Osteoblast (primary cell): ENCODE measurements at regions not wholly inside any gene's neighbourhood (a gene's known extent, or its start where the extent isn't known, plus 50 kb on each side); places are given as distances from the start of the nearest gene placed in this dataset.
A peak's percentile ranks its signal among the peaks of the same experiment; 100 is the strongest.

Experiments
- DNase-seq: peaks from one replicate; pipeline ENCODE4 v3.0.0; 2011; ENCODE audit warnings: low spot score, mixed read lengths; ENCODE audit not compliant: insufficient read length; ENCODE audit errors: missing footprints
- H2AFZ ChIP-seq: 2 replicates; pipeline ENCODE4 v1.6.0; 2011; ENCODE audit warnings: mild to moderate bottlenecking, low read length
- H3K27ac ChIP-seq: 2 replicates; pipeline ENCODE4 v1.5.1; 2011; ENCODE audit warnings: mild to moderate bottlenecking, low read depth, low read length, moderate library complexity
- H3K27me3 ChIP-seq: 2 replicates; pipeline ENCODE4 v1.6.0; 2012; ENCODE audit warnings: mild to moderate bottlenecking, control low read depth, inconsistent platforms, low read length, moderate library complexity; ENCODE audit not compliant: insufficient read depth
- H3K36me3 ChIP-seq: 2 replicates; pipeline ENCODE4 v1.5.1; 2011; ENCODE audit warnings: mild to moderate bottlenecking, low read length, control low read depth, moderate library complexity; ENCODE audit not compliant: insufficient read depth
- H3K4me1 ChIP-seq: 2 replicates; pipeline ENCODE4 v1.5.1; 2011; ENCODE audit warnings: mild to moderate bottlenecking, low read length, control low read depth, moderate library complexity; ENCODE audit not compliant: insufficient read depth
- H3K4me2 ChIP-seq: 2 replicates; pipeline ENCODE4 v1.6.0; 2011; ENCODE audit warnings: mild to moderate bottlenecking, low read length; ENCODE audit not compliant: insufficient read depth
- H3K4me3 ChIP-seq: fragments of 200-600 bp; sonication (generic); 3 replicates; pipeline ENCODE4 v1.5.1; 2012; ENCODE audit warnings: mild to moderate bottlenecking, low read length, inconsistent platforms; ENCODE audit not compliant: insufficient read depth
- H3K79me2 ChIP-seq: 2 replicates; pipeline ENCODE4 v1.6.0; 2012; ENCODE audit warnings: mild to moderate bottlenecking, low read length, control low read depth, inconsistent platforms; ENCODE audit not compliant: insufficient read depth
- H3K9me3 ChIP-seq: 2 replicates; pipeline ENCODE4 v1.5.1; 2011; ENCODE audit warnings: low read depth, low read length, control low read depth
- H4K20me1 ChIP-seq: 2 replicates; pipeline ENCODE4 v1.6.0; 2012; ENCODE audit warnings: mild to moderate bottlenecking, low read length, control low read depth; ENCODE audit not compliant: insufficient read depth
- CTCF ChIP-seq: IDR thresholded peaks from 2 replicates; pipeline ENCODE4 v1.5.1; 2011; ENCODE audit warnings: mild to moderate bottlenecking, low read depth, low read length, moderate library complexity; ENCODE audit errors: extremely low read depth

GRCh38 chr6:2503816-2504494 is 246.8 kb downstream of the MYLK4 start:
- no peaks in the 10 kb centered on the region for H3K79me2 ChIP-seq
- H3K36me3 ChIP-seq, result no peaks in the 10 kb centered on the region
- H3K27me3 ChIP-seq, result peaks cover 32% of the 10 kb centered on the region
- H2AFZ ChIP-seq, result peak overlapping the region; percentile 7
- peak; percentile 80 for DNase-seq
- no peak overlapping the region for H3K4me3 ChIP-seq
- peak overlapping the region; percentile 65 for H3K4me2 ChIP-seq
- no peak for TF ChIP-seq CTCF
- H4K20me1 ChIP-seq, result no peaks in the 10 kb centered on the region
- peak overlapping the region; percentile 96 for H3K27ac ChIP-seq
- peaks cover 33% of the 10 kb centered on the region for H3K4me1 ChIP-seq
- no peaks in the 10 kb centered on the region for H3K9me3 ChIP-seq

- peak overlapping the region; percentile 65 for H3K4me2 ChIP-seq
- H3K27ac ChIP-seq, result peak overlapping the region; percentile 96
- no peak overlapping the region for H2AFZ ChIP-seq
- H4K20me1 ChIP-seq, result no peaks in the 10 kb centered on the region
- H3K79me2 ChIP-seq, result no peaks in the 10 kb centered on the region
- no peak for TF ChIP-seq CTCF
- no peaks in the 10 kb centered on the region for H3K36me3 ChIP-seq
- peaks cover 28% of the 10 kb centered on the region for H3K27me3 ChIP-seq
- DNase-seq, result no peak
- peaks cover 33% of the 10 kb centered on the region for H3K4me1 ChIP-seq
- H3K9me3 ChIP-seq, result no peaks in the 10 kb centered on the region
- H3K4me3 ChIP-seq, result peak overlapping the region; percentile 29
Observed at GRCh38 chr6:2502998-2503674, 247.6 kb downstream of the MYLK4 start.

GRCh38 chr6:2502096-2502997 is 248.4 kb downstream of the MYLK4 start:
- H3K9me3 ChIP-seq, result no peaks in the 10 kb centered on the region
- DNase-seq, result peak; percentile 82
- H3K4me3 ChIP-seq, result peak overlapping the region; percentile 29
- H3K4me2 ChIP-seq, result peak overlapping the region; percentile 65
- H3K27me3 ChIP-seq, result peaks cover 20% of the 10 kb centered on the region
- no peaks in the 10 kb centered on the region for H3K79me2 ChIP-seq
- H3K4me1 ChIP-seq, result peaks cover 39% of the 10 kb centered on the region
- H2AFZ ChIP-seq, result peak overlapping the region; percentile 52
- H3K36me3 ChIP-seq, result no peaks in the 10 kb centered on the region
- peak overlapping the region; percentile 96 for H3K27ac ChIP-seq
- H4K20me1 ChIP-seq, result no peaks in the 10 kb centered on the region
- no peak for TF ChIP-seq CTCF
